ENCODE measurements at regions not wholly inside any gene's neighbourhood (a gene's known extent, or its start where the extent isn't known, plus 50 kb on each side); places are given as distances from the start of the nearest gene placed in this dataset.

- H3K36me3 ChIP-seq (ENCODE audit: insufficient read depth in 1 of 2, low read depth in 1 of 2), result no peaks in the 10 kb centered on the region
- ATAC-seq (no peak), DNase-seq (no peak)
- H3K27me3 ChIP-seq (ENCODE audit: insufficient read depth in 3 of 3, low read length in 2 of 3), result peaks cover 0 to 21% (median 0%) of the 10 kb centered on the region in 3 donors
- no peaks in the 10 kb centered on the region for H3K9me3 ChIP-seq
- no peaks in the 10 kb centered on the region for H3K4me1 ChIP-seq
- intact Hi-C loops (cut with DNase I), result loop anchor here in 1 of 2 donors (10.0 kb wide), 1 partner anchor 245 kb away; no protein-coding TSS in a partner anchor
- WGBS, 3 donors, result 54 to 55% (median 54%) methylated on average over 19 of the region's 19 CpGs
- H3K4me3 ChIP-seq, result no peak overlapping the region
- no peak for TF ChIP-seq CTCF (IDR thresholded peaks at IDR 0.05)
- H3K27ac ChIP-seq, result no peak overlapping the region
These were observed 118.9 kb upstream of the IGF1R start for GRCh38 chr15:98529205-98530145.

GRCh38 chr15:98530570-98530969, 117.8 kb upstream of the IGF1R start:
- DNase-seq (no peak), ATAC-seq (no peak)
- Histone ChIP-seq H3K4me3 (no peak overlapping the region), H3K4me1 (no peaks in the 10 kb centered on the region), H3K27me3 (ENCODE audit: insufficient read depth in 3 of 3, low read length in 2 of 3) (peaks cover 0 to 21% (median 0%) of the 10 kb centered on the region in 3 donors), H3K27ac (no peak overlapping the region), H3K36me3 (ENCODE audit: insufficient read depth in 1 of 2, low read depth in 1 of 2) (no peaks in the 10 kb centered on the region), H3K9me3 (no peaks in the 10 kb centered on the region)
- TF ChIP-seq CTCF (IDR thresholded peaks at IDR 0.05), result no peak
- intact Hi-C loops (cut with DNase I), result no loop called here
- WGBS, 3 donors, result 76 to 77% (median 77%) methylated on average over 2 of the region's 2 CpGs

- Histone ChIP-seq H3K36me3 (ENCODE audit: insufficient read depth in 1 of 2, low read depth in 1 of 2) (no peaks in the 10 kb centered on the region), H3K4me3 (no peak overlapping the region), H3K4me1 (no peaks in the 10 kb centered on the region), H3K27ac (no peak overlapping the region), H3K9me3 (no peaks in the 10 kb centered on the region), H3K27me3 (ENCODE audit: insufficient read depth in 3 of 3, low read length in 2 of 3) (peaks cover 0 to 21% (median 0%) of the 10 kb centered on the region in 3 donors)
- 82 to 88% (median 87%) methylated on average over 2 of the region's 2 CpGs for WGBS, 3 donors
- TF ChIP-seq CTCF (IDR thresholded peaks at IDR 0.05), result no peak
- intact Hi-C loops (cut with DNase I), result no loop called here
- ATAC-seq (no peak), DNase-seq (no peak)
These were observed 116.3 kb upstream of the IGF1R start for GRCh38 chr15:98532063-98532462.

GRCh38 chr15:98536976-98537375, 111.4 kb upstream of the IGF1R start:
- H3K27me3 ChIP-seq (ENCODE audit: insufficient read depth in 3 of 3, low read length in 2 of 3), result peaks cover 3 to 17% (median 8%) of the 10 kb centered on the region in 3 donors
- H3K4me3 ChIP-seq, result no peak overlapping the region
- WGBS, 3 donors, result 70 to 83% (median 77%) methylated on average over 2 of the region's 2 CpGs
- no peaks in the 10 kb centered on the region for H3K9me3 ChIP-seq
- intact Hi-C loops (cut with DNase I), result no loop called here
- DNase-seq, result no peak
- TF ChIP-seq CTCF (IDR thresholded peaks at IDR 0.05), result no peak
- H3K27ac ChIP-seq, result no peak overlapping the region
- H3K4me1 ChIP-seq, result no peaks in the 10 kb centered on the region
- no peak for ATAC-seq
- no peaks in the 10 kb centered on the region for H3K36me3 ChIP-seq (ENCODE audit: insufficient read depth in 1 of 2, low read depth in 1 of 2)

Data from psoas muscle (tissue), 7 donors.